Neutrophil (primary cell): ENCODE measurements at regions not wholly inside any gene's neighbourhood (a gene's known extent, or its start where the extent isn't known, plus 50 kb on each side); places are given as distances from the start of the nearest gene placed in this dataset.

ENCODE experiments used
- H3K27ac ChIP-seq: fragments of 200-600 bp; sonication (generic); 2 replicates; pipeline ENCODE4 v1.5.1; 2016; ENCODE audit warnings: mild to moderate bottlenecking, moderate library complexity
- H3K27me3 ChIP-seq: fragments of 200-600 bp; sonication (generic); 2 replicates; pipeline ENCODE4 v1.6.0; 2016; ENCODE audit warnings: mild to moderate bottlenecking
- H3K36me3 ChIP-seq: fragments of 200-600 bp; sonication (generic); 2 replicates; pipeline ENCODE4 v1.5.1; 2017
- H3K4me1 ChIP-seq, 2 experiments: fragments of 200-600 bp in 1 of 2; sonication (generic) in 1 of 2; 1 replicate in 1 of 2; 2 replicates in 1 of 2; pipeline versions ENCODE4 v1.5.1 to v1.6.1; 2013 to 2016; ENCODE audit warnings: low read depth in 1 of 2, low read length in 1 of 2, mild to moderate bottlenecking in 1 of 2, moderate library complexity in 1 of 2; ENCODE audit not compliant: control insufficient read depth in 1 of 2, insufficient read depth in 1 of 2
- H3K4me3 ChIP-seq, 2 experiments: fragments of 200-600 bp in 1 of 2; sonication (generic) in 1 of 2; 1 replicate in 1 of 2; 2 replicates in 1 of 2; pipeline ENCODE4 v1.5.1; 2013 to 2016; ENCODE audit warnings: low read depth in 1 of 2, low read length in 1 of 2, mild to moderate bottlenecking in 1 of 2, moderate library complexity in 1 of 2
- H3K9me3 ChIP-seq: fragments of 200-600 bp; sonication (generic); 2 replicates; pipeline ENCODE4 v1.5.1; 2016
- TF ChIP-seq, protein P1 (sequence below): fragments of 200-600 bp; sonication (generic); IDR thresholded peaks from 2 replicates; pipeline ENCODE4 v1.5.1; 2016; ENCODE audit warnings: antibody characterized with exemption

DNA sequence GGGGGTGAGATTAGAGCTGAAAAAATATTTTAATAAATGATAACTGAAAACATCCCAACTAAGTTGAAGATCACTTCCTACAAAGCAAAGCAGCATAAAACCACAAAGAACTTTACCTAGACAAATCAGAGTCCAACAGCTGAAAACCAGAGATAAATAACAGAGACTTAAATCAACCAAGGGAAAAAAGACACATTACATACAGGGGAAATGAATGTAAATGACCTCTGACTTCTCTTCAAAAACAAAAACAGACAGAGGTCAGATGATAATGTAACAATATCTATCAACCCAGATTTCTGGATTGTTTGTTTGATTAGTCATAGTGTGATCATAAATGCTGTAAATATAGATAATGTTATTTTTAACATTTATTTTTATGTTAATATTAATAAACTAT lies 782.8 kb downstream of the TFAP2A start:
- Histone ChIP-seq H3K4me3 (no peak overlapping the region), H3K36me3 (no peaks in the 10 kb centered on the region), H3K27me3 (no peaks in the 10 kb centered on the region), H3K9me3 (no peaks in the 10 kb centered on the region), H3K27ac (no peak overlapping the region), H3K4me1 (no peaks in the 10 kb centered on the region)
- TF ChIP-seq, protein P1, sequence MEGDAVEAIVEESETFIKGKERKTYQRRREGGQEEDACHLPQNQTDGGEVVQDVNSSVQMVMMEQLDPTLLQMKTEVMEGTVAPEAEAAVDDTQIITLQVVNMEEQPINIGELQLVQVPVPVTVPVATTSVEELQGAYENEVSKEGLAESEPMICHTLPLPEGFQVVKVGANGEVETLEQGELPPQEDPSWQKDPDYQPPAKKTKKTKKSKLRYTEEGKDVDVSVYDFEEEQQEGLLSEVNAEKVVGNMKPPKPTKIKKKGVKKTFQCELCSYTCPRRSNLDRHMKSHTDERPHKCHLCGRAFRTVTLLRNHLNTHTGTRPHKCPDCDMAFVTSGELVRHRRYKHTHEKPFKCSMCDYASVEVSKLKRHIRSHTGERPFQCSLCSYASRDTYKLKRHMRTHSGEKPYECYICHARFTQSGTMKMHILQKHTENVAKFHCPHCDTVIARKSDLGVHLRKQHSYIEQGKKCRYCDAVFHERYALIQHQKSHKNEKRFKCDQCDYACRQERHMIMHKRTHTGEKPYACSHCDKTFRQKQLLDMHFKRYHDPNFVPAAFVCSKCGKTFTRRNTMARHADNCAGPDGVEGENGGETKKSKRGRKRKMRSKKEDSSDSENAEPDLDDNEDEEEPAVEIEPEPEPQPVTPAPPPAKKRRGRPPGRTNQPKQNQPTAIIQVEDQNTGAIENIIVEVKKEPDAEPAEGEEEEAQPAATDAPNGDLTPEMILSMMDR: no peak

DNA sequence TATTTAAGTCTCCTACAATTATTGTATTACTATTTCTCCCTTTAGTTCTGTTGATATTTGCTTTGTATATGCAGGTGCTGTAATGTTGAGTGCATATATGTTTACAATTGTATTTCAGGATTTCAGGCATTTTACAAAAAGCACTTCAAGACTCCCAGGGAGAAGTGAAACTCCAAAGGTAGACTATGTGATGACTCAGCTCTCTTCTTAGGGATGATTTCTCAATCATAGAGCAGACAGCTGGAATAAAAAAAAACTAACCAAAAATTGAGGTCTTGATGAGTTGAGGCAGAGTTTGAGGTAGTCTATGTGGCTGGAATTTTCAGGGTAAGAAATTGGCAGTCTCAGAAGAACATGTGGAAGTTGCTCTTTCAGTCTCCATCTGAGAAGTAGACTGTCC lies 786.1 kb downstream of the TFAP2A start:
- Histone ChIP-seq H3K27ac (no peak overlapping the region), H3K36me3 (no peaks in the 10 kb centered on the region), H3K4me3 (no peak overlapping the region), H3K27me3 (no peaks in the 10 kb centered on the region), H3K4me1 (no peaks in the 10 kb centered on the region), H3K9me3 (no peaks in the 10 kb centered on the region)
- TF ChIP-seq, protein P1: no peak

DNA sequence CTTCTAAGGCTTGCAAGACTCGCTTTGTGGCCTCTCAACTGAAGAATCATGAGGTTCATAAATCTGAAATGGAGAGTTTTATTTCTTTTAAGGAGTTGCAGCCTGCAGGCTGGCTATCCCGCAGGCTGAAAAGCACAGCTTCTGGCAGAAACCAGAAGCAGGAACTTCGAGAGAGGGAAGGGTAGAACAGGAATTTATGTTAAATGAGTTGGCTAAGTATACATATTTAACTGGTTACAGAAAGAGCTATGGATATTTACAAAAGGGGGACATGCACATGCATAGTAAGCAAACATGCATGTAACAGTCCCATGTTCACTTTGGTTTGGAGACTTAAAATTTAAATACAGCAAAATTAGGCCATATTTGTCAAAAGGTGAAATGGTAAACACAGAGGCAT lies 787.0 kb downstream of the TFAP2A start:
- H3K4me3 ChIP-seq: no peak overlapping the region
- H3K27ac ChIP-seq: no peak overlapping the region
- TF ChIP-seq, protein P1: no peak
- no peaks in the 10 kb centered on the region for H3K27me3 ChIP-seq
- H3K9me3 ChIP-seq: no peaks in the 10 kb centered on the region
- no peaks in the 10 kb centered on the region for H3K36me3 ChIP-seq
- H3K4me1 ChIP-seq: no peaks in the 10 kb centered on the region

DNA sequence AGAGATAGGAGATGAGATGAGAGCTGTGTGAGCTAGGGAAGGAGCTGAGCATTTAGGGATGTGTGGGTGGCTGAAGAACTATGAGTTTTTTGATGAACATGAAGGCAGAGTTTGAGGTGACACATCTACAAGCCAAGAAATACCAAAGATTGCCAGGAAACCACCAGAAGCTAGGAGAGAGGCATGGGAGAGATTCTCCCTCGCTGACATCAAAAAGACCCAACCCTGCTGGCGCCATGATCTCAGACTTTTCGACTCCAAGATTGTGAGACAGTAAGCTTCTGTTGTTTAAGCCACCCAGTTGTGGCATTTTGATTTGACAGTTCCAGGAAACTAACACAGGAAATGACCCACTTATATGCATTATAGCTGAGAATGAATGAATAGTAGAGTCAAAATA lies 790.9 kb downstream of the TFAP2A start:
- Histone ChIP-seq H3K27me3 (no peaks in the 10 kb centered on the region), H3K36me3 (no peaks in the 10 kb centered on the region), H3K4me3 (no peak overlapping the region), H3K27ac (no peak overlapping the region), H3K9me3 (no peaks in the 10 kb centered on the region), H3K4me1 (no peaks in the 10 kb centered on the region)
- TF ChIP-seq, protein P1: no peak

DNA sequence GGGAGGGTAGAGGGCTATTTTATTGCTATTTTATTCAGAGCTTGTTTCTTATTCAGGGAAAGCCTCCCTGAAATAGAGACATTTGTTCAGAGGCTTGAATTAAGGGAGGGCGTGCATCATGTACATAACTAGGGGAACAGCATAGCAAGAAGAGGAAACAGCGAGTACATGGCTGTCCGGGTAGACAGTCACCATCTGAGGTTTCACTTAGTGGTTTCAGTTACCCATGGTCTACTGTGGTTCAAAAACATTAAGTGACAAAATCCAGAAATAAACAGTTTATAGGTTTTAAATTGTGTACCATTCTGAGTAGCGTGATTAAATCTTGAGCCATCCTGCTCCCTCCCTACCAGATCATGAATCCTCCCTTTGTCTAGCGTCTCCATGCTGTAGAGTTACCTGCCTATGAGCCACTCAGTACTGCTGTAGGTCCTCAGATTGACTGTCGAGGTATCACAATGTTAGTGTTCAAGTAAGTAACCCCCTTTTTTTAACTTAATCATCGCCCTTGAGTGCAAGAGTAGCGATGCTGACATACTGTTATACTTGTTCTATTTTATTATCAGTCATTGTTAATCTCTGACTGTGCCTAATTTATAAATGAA lies 791.5 kb downstream of the TFAP2A start:
- TF ChIP-seq, protein P1: no peak
- Histone ChIP-seq H3K36me3 (no peaks in the 10 kb centered on the region), H3K27ac (no peak overlapping the region), H3K4me3 (no peak overlapping the region), H3K27me3 (no peaks in the 10 kb centered on the region), H3K9me3 (no peaks in the 10 kb centered on the region), H3K4me1 (no peaks in the 10 kb centered on the region)

DNA sequence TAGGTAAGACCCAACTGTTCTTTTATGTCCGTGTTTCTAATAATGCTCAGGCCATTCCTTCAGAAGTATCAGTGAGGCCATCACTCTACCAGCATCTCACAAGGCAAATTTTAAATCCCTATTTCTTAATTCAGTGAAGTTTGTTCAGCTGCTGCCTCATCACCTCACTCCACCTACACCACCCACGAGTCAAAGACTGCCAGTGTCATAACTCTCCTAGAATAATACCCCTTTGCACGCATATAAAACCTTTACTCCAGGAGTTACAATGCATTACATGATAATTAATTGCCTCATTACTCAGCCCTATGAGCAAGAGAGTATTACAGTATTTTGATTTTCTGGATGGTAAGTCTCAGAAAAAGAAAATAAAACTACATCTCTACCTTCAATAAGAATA lies 793.6 kb downstream of the TFAP2A start:
- Histone ChIP-seq H3K27me3 (no peaks in the 10 kb centered on the region), H3K4me1 (no peaks in the 10 kb centered on the region), H3K4me3 (no peak overlapping the region), H3K9me3 (no peaks in the 10 kb centered on the region), H3K27ac (no peak overlapping the region), H3K36me3 (no peaks in the 10 kb centered on the region)
- TF ChIP-seq, protein P1: no peak
